ENCODE measurements at regions not wholly inside any gene's neighbourhood (a gene's known extent, or its start where the extent isn't known, plus 50 kb on each side); places are given as distances from the start of the nearest gene placed in this dataset.

DNA sequence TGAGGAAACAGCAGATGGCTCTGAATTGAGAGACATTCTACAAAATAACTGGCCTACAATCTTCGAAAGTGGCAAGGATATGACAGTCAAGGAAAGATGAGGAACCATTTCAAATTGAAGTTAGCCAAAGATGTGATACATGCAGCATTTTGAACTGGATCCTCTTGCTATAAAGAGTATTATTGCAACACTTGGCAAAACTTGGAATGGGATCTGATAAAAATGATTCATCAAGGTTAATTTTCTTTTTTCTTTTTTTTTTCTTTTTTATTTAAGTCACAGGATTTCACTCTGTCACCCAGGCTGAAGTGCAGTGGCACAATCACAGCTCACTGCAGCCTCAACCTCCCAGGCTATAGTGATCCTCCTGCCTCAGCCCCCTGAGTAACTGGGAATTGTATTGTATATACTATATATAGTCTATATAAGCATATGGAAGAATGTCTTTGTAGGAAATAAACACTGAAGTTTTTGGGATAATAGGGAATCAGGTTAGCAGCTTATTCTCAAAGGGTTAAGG, 49.8 kb upstream of the GJA8 start:
- Histone ChIP-seq H2AFZ (replicated peaks) (no peak overlapping the region), H3K27me3 (no peaks in the 10 kb centered on the region), H3K9me3 (ENCODE audit: low read depth) (no peaks in the 10 kb centered on the region), H3K4me3 (no peak overlapping the region), H3K4me1 (peaks cover 7% of the 10 kb centered on the region), H3F3A (ENCODE audit: low read depth) (no peaks in the 10 kb centered on the region), H3K9ac (no peak overlapping the region), H3K27ac (no peak overlapping the region), H4K20me1 (ENCODE audit: low read depth) (no peaks in the 10 kb centered on the region), H3K79me2 (ENCODE audit: low read depth) (no peaks in the 10 kb centered on the region), H3K4me2 (no peak overlapping the region), H3K36me3 (no peaks in the 10 kb centered on the region)
- peaks cover 3% of the 10 kb centered on the region for H3K27me3 Mint-ChIP-seq (ENCODE audit: insufficient read depth, low read depth)
- TF ChIP-seq EZH2phosphoT487 (IDR thresholded peaks at IDR 0.05) (no peak), EZH2 (IDR thresholded peaks at IDR 0.05) (no peak)
- TF ChIP-seq, protein P1, sequence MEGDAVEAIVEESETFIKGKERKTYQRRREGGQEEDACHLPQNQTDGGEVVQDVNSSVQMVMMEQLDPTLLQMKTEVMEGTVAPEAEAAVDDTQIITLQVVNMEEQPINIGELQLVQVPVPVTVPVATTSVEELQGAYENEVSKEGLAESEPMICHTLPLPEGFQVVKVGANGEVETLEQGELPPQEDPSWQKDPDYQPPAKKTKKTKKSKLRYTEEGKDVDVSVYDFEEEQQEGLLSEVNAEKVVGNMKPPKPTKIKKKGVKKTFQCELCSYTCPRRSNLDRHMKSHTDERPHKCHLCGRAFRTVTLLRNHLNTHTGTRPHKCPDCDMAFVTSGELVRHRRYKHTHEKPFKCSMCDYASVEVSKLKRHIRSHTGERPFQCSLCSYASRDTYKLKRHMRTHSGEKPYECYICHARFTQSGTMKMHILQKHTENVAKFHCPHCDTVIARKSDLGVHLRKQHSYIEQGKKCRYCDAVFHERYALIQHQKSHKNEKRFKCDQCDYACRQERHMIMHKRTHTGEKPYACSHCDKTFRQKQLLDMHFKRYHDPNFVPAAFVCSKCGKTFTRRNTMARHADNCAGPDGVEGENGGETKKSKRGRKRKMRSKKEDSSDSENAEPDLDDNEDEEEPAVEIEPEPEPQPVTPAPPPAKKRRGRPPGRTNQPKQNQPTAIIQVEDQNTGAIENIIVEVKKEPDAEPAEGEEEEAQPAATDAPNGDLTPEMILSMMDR (IDR thresholded peaks at IDR 0.05), result no peak
- H3K27ac Mint-ChIP-seq, result no peak overlapping the region
- H3K4me1 Mint-ChIP-seq, result peaks cover 34% of the 10 kb centered on the region
- H3K9me3 Mint-ChIP-seq, result peaks cover 11% of the 10 kb centered on the region
- no peaks in the 10 kb centered on the region for H3K36me3 Mint-ChIP-seq
- no peak for DNase-seq (ENCODE audit: low spot score)
- no peak overlapping the region for H3K4me3 Mint-ChIP-seq

Data from neural progenitor cell (in vitro differentiated cells).